ENCODE measurements at regions not wholly inside any gene's neighbourhood (a gene's known extent, or its start where the extent isn't known, plus 50 kb on each side); places are given as distances from the start of the nearest gene placed in this dataset.
"Not testable (repeated sequence)": the region's sequence is repeated elsewhere in the genome, so short reads cannot be mapped to it uniquely, and the experiment has no call there.

- H3K27me3 ChIP-seq (replicated peaks; ENCODE audit: insufficient read depth); H3K4me1 ChIP-seq (ENCODE audit: control insufficient read depth in 1 of 2, low read depth in 2 of 2); H3K27ac ChIP-seq; H3K9me3 ChIP-seq; DNase-seq (ENCODE audit: low spot score); H3K4me3 ChIP-seq; H3K36me3 ChIP-seq; ATAC-seq (ENCODE audit: insufficient number of reproducible peaks, low FRiP score, low read depth): not testable (repeated sequence)
Observed at GRCh38 chr20:30164389-30164788, 1093.1 kb upstream of the DEFB115 start.

- no peak for TF ChIP-seq CTCF (IDR thresholded peaks at IDR 0.05)
- ATAC-seq (ENCODE audit: insufficient number of reproducible peaks, low FRiP score, low read depth), result no peak
Observed at GRCh38 chr20:30167540-30167939, 1089.9 kb upstream of the DEFB115 start.

GRCh38 chr20:30168025-30168799 is 1089.3 kb upstream of the DEFB115 start:
- H3K36me3 ChIP-seq, result no peaks in the 10 kb centered on the region
- ATAC-seq (ENCODE audit: insufficient number of reproducible peaks, low FRiP score, low read depth) (no peak), DNase-seq (ENCODE audit: low spot score) (no peak)
- H3K27me3 ChIP-seq (replicated peaks; ENCODE audit: insufficient read depth), result no peaks in the 10 kb centered on the region
- no peak overlapping the region for H3K27ac ChIP-seq
- no peak for TF ChIP-seq CTCF (IDR thresholded peaks at IDR 0.05)
- H3K4me3 ChIP-seq, result no peak overlapping the region
- no peaks in the 10 kb centered on the region for H3K9me3 ChIP-seq
- no peaks in the 10 kb centered on the region for H3K4me1 ChIP-seq (ENCODE audit: control insufficient read depth in 1 of 2, low read depth in 2 of 2)

More at GRCh38 chr20:30167540-30167939, 1089.9 kb upstream of the DEFB115 start:
- DNase-seq (ENCODE audit: low spot score), result no peak
- Histone ChIP-seq H3K27ac (no peak overlapping the region), H3K36me3 (no peaks in the 10 kb centered on the region), H3K27me3 (replicated peaks; ENCODE audit: insufficient read depth) (no peaks in the 10 kb centered on the region), H3K9me3 (no peaks in the 10 kb centered on the region), H3K4me3 (no peak overlapping the region), H3K4me1 (ENCODE audit: control insufficient read depth in 1 of 2, low read depth in 2 of 2) (no peaks in the 10 kb centered on the region)

GRCh38 chr20:30168800-30169138 is 1088.7 kb upstream of the DEFB115 start:
- H3K27ac ChIP-seq, result no peak overlapping the region
- no peak for TF ChIP-seq CTCF (IDR thresholded peaks at IDR 0.05)
- H3K36me3 ChIP-seq, result no peaks in the 10 kb centered on the region
- H3K4me1 ChIP-seq (ENCODE audit: control insufficient read depth in 1 of 2, low read depth in 2 of 2), result no peaks in the 10 kb centered on the region
- no peaks in the 10 kb centered on the region for H3K27me3 ChIP-seq (replicated peaks; ENCODE audit: insufficient read depth)
- ATAC-seq (ENCODE audit: insufficient number of reproducible peaks, low FRiP score, low read depth) (no peak), DNase-seq (ENCODE audit: low spot score) (no peak)
- no peaks in the 10 kb centered on the region for H3K9me3 ChIP-seq
- H3K4me3 ChIP-seq, result no peak overlapping the region

GRCh38 chr20:30175681-30176080 is 1081.8 kb upstream of the DEFB115 start:
- no peak overlapping the region for H3K4me3 ChIP-seq

GRCh38 chr20:30183124-30183523 is 1074.3 kb upstream of the DEFB115 start:
- not testable (repeated sequence) for H3K36me3 ChIP-seq; H3K9me3 ChIP-seq; DNase-seq (ENCODE audit: low spot score); H3K4me1 ChIP-seq (ENCODE audit: control insufficient read depth in 1 of 2, low read depth in 2 of 2); H3K27me3 ChIP-seq (replicated peaks; ENCODE audit: insufficient read depth); H3K4me3 ChIP-seq; H3K27ac ChIP-seq; ATAC-seq (ENCODE audit: insufficient number of reproducible peaks, low FRiP score, low read depth)

More at GRCh38 chr20:30175681-30176080, 1081.8 kb upstream of the DEFB115 start:
- no peaks in the 10 kb centered on the region for H3K36me3 ChIP-seq
- H3K4me1 ChIP-seq (ENCODE audit: control insufficient read depth in 1 of 2, low read depth in 2 of 2), result no peaks in the 10 kb centered on the region
- no peaks in the 10 kb centered on the region for H3K9me3 ChIP-seq
- no peak overlapping the region for H3K27ac ChIP-seq
- ATAC-seq (ENCODE audit: insufficient number of reproducible peaks, low FRiP score, low read depth) (no peak), DNase-seq (ENCODE audit: low spot score) (no peak)
- H3K27me3 ChIP-seq (replicated peaks; ENCODE audit: insufficient read depth), result no peaks in the 10 kb centered on the region
- TF ChIP-seq CTCF (IDR thresholded peaks at IDR 0.05), result no peak

GRCh38 chr20:30191785-30192184 is 1065.7 kb upstream of the DEFB115 start:
- H3K4me3 ChIP-seq; H3K27me3 ChIP-seq (replicated peaks; ENCODE audit: insufficient read depth); ATAC-seq (ENCODE audit: insufficient number of reproducible peaks, low FRiP score, low read depth); H3K36me3 ChIP-seq; H3K27ac ChIP-seq; H3K9me3 ChIP-seq; DNase-seq (ENCODE audit: low spot score); H3K4me1 ChIP-seq (ENCODE audit: control insufficient read depth in 1 of 2, low read depth in 2 of 2): not testable (repeated sequence)

- ATAC-seq (ENCODE audit: insufficient number of reproducible peaks, low FRiP score, low read depth); H3K27me3 ChIP-seq (replicated peaks; ENCODE audit: insufficient read depth); DNase-seq (ENCODE audit: low spot score); H3K27ac ChIP-seq; H3K36me3 ChIP-seq; H3K4me1 ChIP-seq (ENCODE audit: control insufficient read depth in 1 of 2, low read depth in 2 of 2); H3K4me3 ChIP-seq; H3K9me3 ChIP-seq: not testable (repeated sequence)
Observed at GRCh38 chr20:30234477-30234876, 1023.0 kb upstream of the DEFB115 start.

GRCh38 chr20:30275073-30275472 is 982.4 kb upstream of the DEFB115 start:
- not testable (repeated sequence) for DNase-seq (ENCODE audit: low spot score); H3K36me3 ChIP-seq; H3K9me3 ChIP-seq; H3K27me3 ChIP-seq (replicated peaks; ENCODE audit: insufficient read depth); H3K27ac ChIP-seq; ATAC-seq (ENCODE audit: insufficient number of reproducible peaks, low FRiP score, low read depth); H3K4me1 ChIP-seq (ENCODE audit: control insufficient read depth in 1 of 2, low read depth in 2 of 2); H3K4me3 ChIP-seq

Measured in thoracic aorta (tissue), 2 donors.